ENCODE measurements at regions not wholly inside any gene's neighbourhood (a gene's known extent, or its start where the extent isn't known, plus 50 kb on each side); places are given as distances from the start of the nearest gene placed in this dataset.

DNA sequence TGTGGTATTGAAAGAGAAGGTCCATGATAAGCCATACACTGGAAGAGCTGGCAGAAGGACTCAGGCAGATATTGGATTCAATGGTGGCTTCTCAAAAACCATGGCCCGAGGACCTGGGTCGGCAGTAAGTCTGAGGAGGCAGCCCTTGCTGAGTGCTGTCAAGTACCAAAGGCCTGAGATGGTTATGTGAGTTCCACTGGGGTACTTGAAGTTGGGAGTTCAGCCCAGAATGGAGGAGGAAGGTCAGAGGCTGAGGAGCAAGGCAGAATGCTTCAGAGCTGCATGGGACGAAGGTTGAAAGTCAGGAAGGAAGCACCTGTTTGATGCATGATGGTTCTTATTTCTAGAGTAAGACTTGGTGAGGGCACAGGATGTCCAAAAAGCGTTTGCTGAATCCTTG lies 194.9 kb downstream of the DIRAS2 start:
- Histone ChIP-seq H3K4me1 (ENCODE audit: control insufficient read depth, insufficient read depth, low read length) (no peaks in the 10 kb centered on the region), H3K4me3 (ENCODE audit: low read length) (no peak overlapping the region), H3K36me3 (ENCODE audit: control insufficient read depth, insufficient read depth, low read length, severe bottlenecking) (no peaks in the 10 kb centered on the region), H3K9ac (ENCODE audit: low read length) (no peak overlapping the region), H3K9me3 (ENCODE audit: control insufficient read depth, low read length) (no peaks in the 10 kb centered on the region), H3K27me3 (replicated peaks; ENCODE audit: control insufficient read depth, insufficient read depth, low read length) (peaks cover 26% of the 10 kb centered on the region)
- no peak for DNase-seq (ENCODE audit: low read depth)

DNA sequence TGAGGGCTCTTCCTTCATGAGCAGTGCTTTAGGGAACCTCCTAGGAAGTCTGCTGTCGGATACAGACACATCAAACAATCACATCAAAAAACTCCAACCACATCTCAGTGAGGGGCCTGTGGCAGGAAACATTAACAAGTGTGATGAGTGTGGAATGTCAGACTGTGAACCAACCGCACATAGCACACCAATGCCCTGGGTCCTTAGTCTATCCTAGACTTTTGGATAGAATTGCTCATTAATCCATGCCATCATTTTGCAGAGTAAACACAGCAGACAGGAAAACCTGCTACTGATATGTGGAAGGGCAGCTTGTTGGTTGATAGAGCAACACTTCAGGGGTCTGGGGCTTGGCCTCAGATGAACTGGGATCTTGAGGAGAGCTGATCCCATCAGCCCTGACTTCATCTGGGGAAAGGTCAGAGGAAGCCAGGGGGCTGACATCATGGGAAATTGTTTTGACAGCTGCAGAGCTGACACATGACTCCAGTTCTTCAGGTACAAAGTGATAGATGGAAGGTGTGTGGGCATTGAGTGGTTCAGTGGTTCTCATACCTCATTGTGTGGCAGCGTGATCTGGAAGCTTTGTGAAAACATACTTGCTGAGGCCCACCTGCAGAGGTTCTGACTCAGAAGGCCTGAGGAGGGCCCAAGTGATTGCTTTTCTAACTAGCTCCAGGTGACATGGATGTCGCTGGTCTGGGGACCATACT lies 193.3 kb downstream of the DIRAS2 start:
- H3K9ac ChIP-seq (ENCODE audit: low read length), result no peak overlapping the region
- H3K36me3 ChIP-seq (ENCODE audit: control insufficient read depth, insufficient read depth, low read length, severe bottlenecking), result no peaks in the 10 kb centered on the region
- no peak for DNase-seq (ENCODE audit: low read depth)
- peaks cover 6% of the 10 kb centered on the region for H3K9me3 ChIP-seq (ENCODE audit: control insufficient read depth, low read length)
- H3K4me1 ChIP-seq (ENCODE audit: control insufficient read depth, insufficient read depth, low read length), result no peaks in the 10 kb centered on the region
- H3K4me3 ChIP-seq (ENCODE audit: low read length), result no peak overlapping the region
- H3K27me3 ChIP-seq (replicated peaks; ENCODE audit: control insufficient read depth, insufficient read depth, low read length), result peaks cover 17% of the 10 kb centered on the region

DNA sequence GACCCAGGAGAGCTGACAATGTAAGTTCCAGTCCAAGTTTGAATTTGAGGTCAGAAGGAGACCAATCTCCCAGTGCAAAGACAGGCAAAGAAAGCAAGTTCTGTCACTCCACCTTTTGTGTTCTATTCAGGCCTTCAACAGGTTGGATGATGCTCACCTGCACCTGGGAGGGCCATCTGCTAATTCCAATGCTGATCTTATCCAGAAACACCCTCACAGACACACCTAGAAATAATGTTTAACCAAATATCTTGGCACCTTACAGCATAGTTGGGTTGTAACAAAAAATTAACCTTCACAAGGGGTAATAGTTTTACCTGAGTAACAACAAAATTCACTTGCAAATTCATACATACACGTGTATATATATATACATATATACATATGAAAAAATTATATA lies 190.8 kb downstream of the DIRAS2 start:
- H3K27me3 ChIP-seq (replicated peaks; ENCODE audit: control insufficient read depth, insufficient read depth, low read length), result no peaks in the 10 kb centered on the region
- H3K4me1 ChIP-seq (ENCODE audit: control insufficient read depth, insufficient read depth, low read length), result no peaks in the 10 kb centered on the region
- H3K4me3 ChIP-seq (ENCODE audit: low read length), result no peak overlapping the region
- H3K9me3 ChIP-seq (ENCODE audit: control insufficient read depth, low read length), result peaks cover 16% of the 10 kb centered on the region
- no peak for DNase-seq (ENCODE audit: low read depth)
- H3K9ac ChIP-seq (ENCODE audit: low read length), result no peak overlapping the region
- H3K36me3 ChIP-seq (ENCODE audit: control insufficient read depth, insufficient read depth, low read length, severe bottlenecking), result no peaks in the 10 kb centered on the region

DNA sequence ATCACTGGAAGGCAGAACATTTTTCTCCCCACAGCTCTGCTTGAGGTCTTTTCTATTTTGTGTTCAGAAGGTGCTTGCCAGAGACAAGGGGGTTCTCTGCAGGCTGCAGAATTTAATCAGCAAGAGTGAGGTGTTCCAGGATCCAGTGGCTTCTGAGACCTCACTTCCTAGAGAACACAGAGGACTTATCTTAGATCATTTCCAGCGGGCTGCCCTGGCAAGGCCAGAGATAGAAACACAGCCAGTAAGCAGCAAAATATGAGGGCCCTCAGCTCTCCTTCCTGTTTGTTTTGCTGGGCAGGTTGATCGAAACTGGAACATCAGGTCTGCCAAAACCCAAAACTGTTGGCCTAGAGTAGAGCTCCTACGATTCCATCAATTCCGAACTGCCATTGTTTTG lies 187.3 kb downstream of the DIRAS2 start:
- no peaks in the 10 kb centered on the region for H3K27me3 ChIP-seq (replicated peaks; ENCODE audit: control insufficient read depth, insufficient read depth, low read length)
- H3K9me3 ChIP-seq (ENCODE audit: control insufficient read depth, low read length), result peaks cover 16% of the 10 kb centered on the region
- H3K4me1 ChIP-seq (ENCODE audit: control insufficient read depth, insufficient read depth, low read length), result no peaks in the 10 kb centered on the region
- no peak overlapping the region for H3K9ac ChIP-seq (ENCODE audit: low read length)
- no peak for DNase-seq (ENCODE audit: low read depth)
- H3K36me3 ChIP-seq (ENCODE audit: control insufficient read depth, insufficient read depth, low read length, severe bottlenecking), result no peaks in the 10 kb centered on the region
- H3K4me3 ChIP-seq (ENCODE audit: low read length), result no peak overlapping the region

DNA sequence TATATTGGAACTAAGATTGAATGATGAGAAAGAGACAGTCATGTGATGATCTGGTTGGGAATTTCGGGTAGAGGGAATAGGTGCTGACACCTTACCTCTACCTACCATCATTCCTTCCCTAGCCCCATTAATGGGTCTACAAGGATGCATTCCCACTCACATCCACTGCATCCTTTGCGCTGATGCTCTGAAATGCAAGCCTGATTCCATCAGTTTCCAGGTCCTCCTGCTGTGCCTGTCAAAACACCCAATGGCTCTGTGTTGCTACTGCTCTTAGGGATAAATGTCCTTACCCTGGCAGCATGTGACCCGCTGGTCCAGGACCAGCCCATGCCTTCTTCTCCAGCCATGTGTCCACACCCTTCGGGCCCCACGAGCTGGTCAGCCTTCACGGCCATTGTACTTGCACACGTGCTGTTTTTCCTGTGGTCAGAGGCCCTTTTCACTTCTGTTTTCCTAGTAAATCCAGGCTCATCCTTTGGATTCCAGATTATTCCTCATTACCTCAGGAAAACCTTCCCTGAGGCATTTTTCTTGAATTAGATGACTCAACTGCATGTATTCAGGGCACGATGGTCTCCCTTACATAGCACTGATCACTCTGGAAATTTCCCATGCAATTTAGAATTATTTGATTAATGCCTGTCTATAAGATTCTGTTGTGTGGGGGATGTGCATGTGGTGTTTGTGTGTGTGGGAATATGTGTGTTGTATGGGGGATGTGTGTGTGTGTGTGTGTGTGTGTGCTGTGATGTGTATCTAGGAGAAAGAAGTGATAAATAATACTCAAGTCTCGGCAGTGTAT lies 185.0 kb downstream of the DIRAS2 start:
- Histone ChIP-seq H3K4me3 (ENCODE audit: low read length) (no peak overlapping the region), H3K9ac (ENCODE audit: low read length) (no peak overlapping the region), H3K9me3 (ENCODE audit: control insufficient read depth, low read length) (peaks cover 16% of the 10 kb centered on the region), H3K36me3 (ENCODE audit: control insufficient read depth, insufficient read depth, low read length, severe bottlenecking) (no peaks in the 10 kb centered on the region), H3K27me3 (replicated peaks; ENCODE audit: control insufficient read depth, insufficient read depth, low read length) (no peaks in the 10 kb centered on the region), H3K4me1 (ENCODE audit: control insufficient read depth, insufficient read depth, low read length) (no peaks in the 10 kb centered on the region)
- no peak for DNase-seq (ENCODE audit: low read depth)

DNA sequence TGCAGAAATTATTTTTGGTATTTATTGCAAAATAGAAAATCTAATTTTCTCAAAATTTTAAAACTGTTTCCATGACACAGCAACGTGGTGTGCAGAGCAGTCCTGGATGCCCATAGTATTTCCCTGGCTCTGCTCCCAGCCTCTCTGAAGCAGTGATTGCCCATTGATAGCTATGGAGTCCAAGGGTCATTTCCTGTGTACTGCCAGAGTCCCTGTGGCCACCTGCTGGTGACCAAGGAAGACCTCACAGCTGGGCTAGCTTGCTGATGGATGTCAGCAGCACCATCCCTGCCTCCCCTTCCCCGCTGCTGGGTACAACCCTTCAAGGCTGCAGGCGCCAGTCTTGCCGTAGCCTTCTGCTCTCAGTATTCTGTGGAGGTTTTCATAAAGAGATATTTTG lies 184.1 kb downstream of the DIRAS2 start:
- H3K9me3 ChIP-seq (ENCODE audit: control insufficient read depth, low read length), result peaks cover 16% of the 10 kb centered on the region
- DNase-seq (ENCODE audit: low read depth), result no peak
- H3K27me3 ChIP-seq (replicated peaks; ENCODE audit: control insufficient read depth, insufficient read depth, low read length), result no peaks in the 10 kb centered on the region
- H3K9ac ChIP-seq (ENCODE audit: low read length), result no peak overlapping the region
- H3K4me3 ChIP-seq (ENCODE audit: low read length), result no peak overlapping the region
- no peaks in the 10 kb centered on the region for H3K36me3 ChIP-seq (ENCODE audit: control insufficient read depth, insufficient read depth, low read length, severe bottlenecking)
- no peaks in the 10 kb centered on the region for H3K4me1 ChIP-seq (ENCODE audit: control insufficient read depth, insufficient read depth, low read length)

DNA sequence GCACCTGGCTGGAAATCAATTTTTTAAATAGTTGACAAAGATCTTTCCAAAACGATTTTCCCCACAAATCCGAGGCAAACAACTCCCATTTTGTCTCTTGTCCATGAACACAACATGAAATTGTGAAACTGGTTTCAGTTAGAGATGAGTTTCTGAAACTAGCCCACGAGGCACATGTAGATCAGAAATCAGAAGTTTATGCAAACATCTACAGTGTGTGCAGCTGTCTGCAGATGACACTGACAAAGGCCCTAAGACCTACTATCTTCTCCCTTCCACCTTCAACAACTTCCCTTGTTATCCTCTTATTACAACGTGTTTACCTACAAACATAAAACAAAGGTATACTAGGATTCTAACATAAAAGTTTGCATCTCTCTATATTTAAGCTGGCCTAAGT lies 183.3 kb downstream of the DIRAS2 start:
- Histone ChIP-seq H3K9me3 (ENCODE audit: control insufficient read depth, low read length) (peaks cover 11% of the 10 kb centered on the region), H3K4me3 (ENCODE audit: low read length) (no peak overlapping the region), H3K4me1 (ENCODE audit: control insufficient read depth, insufficient read depth, low read length) (no peaks in the 10 kb centered on the region), H3K9ac (ENCODE audit: low read length) (no peak overlapping the region), H3K36me3 (ENCODE audit: control insufficient read depth, insufficient read depth, low read length, severe bottlenecking) (no peaks in the 10 kb centered on the region), H3K27me3 (replicated peaks; ENCODE audit: control insufficient read depth, insufficient read depth, low read length) (no peaks in the 10 kb centered on the region)
- DNase-seq (ENCODE audit: low read depth), result no peak

DNA sequence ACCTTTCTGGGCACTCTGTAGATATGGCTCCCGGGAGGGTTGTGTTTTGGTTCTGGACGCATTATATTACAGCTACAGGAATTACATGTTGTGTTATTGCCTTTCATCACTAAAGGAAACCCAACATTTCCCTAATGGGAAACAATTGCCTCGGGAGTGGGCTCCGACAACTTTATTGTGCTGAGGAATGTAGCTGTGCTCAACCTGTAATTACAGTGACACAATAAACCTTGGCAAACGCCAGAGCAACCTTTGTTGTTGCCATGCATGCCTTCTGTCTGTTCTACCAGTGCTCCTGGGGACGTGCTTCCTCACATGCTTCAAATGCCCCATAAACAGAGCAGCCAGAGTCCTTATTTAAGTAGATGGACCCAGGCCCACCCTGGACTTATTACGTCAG lies 182.4 kb downstream of the DIRAS2 start:
- no peaks in the 10 kb centered on the region for H3K4me1 ChIP-seq (ENCODE audit: control insufficient read depth, insufficient read depth, low read length)
- DNase-seq (ENCODE audit: low read depth), result no peak
- H3K9me3 ChIP-seq (ENCODE audit: control insufficient read depth, low read length), result peaks cover 4% of the 10 kb centered on the region

DNA sequence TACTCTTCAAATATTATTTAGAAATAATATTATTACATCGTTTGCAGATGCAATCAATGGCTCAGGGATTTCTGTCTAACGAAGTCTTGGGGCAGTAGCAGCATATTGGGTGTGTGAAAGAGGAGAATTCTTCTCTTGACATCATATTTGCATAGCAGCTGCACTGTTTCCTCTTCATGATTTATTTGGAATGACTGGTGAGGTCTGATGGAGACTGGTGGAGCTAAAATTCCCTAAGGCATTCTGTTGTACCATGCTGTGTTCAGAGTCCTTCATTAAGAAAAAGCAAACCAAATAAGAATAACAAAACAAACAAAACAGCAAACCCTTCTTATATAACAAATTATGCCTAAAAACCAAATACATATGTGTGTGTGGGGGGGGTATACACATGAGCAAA lies 177.6 kb downstream of the DIRAS2 start:
- Histone ChIP-seq H3K36me3 (ENCODE audit: control insufficient read depth, insufficient read depth, low read length, severe bottlenecking) (no peaks in the 10 kb centered on the region), H3K9ac (ENCODE audit: low read length) (no peak overlapping the region), H3K9me3 (ENCODE audit: control insufficient read depth, low read length) (no peaks in the 10 kb centered on the region), H3K4me3 (ENCODE audit: low read length) (no peak overlapping the region), H3K27me3 (replicated peaks; ENCODE audit: control insufficient read depth, insufficient read depth, low read length) (no peaks in the 10 kb centered on the region), H3K4me1 (ENCODE audit: control insufficient read depth, insufficient read depth, low read length) (no peaks in the 10 kb centered on the region)
- DNase-seq (ENCODE audit: low read depth), result no peak

More for the DNA sequence above, 182.4 kb downstream of the DIRAS2 start:
- no peaks in the 10 kb centered on the region for H3K36me3 ChIP-seq (ENCODE audit: control insufficient read depth, insufficient read depth, low read length, severe bottlenecking)
- no peak overlapping the region for H3K9ac ChIP-seq (ENCODE audit: low read length)
- H3K27me3 ChIP-seq (replicated peaks; ENCODE audit: control insufficient read depth, insufficient read depth, low read length), result no peaks in the 10 kb centered on the region
- no peak overlapping the region for H3K4me3 ChIP-seq (ENCODE audit: low read length)

DNA sequence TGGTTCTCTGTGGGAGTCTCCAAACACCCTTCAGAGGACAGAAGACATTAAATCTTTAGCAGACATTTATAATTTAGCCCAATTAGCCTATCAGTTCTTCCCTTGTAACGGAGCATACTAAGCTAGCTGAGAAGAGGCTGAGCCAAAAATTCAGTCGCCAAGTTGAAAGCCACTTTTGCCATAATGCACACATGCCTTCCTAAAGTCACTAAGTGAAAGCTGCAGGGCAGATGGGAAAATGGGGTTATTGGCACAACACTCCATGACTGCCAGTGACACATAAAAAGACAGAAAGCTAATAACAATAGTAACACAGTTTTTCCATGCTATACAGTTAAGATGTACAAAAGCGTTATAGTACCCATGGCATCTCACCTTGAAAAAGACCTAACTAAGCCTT lies 176.2 kb downstream of the DIRAS2 start:
- no peaks in the 10 kb centered on the region for H3K27me3 ChIP-seq (replicated peaks; ENCODE audit: control insufficient read depth, insufficient read depth, low read length)
- no peak overlapping the region for H3K4me3 ChIP-seq (ENCODE audit: low read length)
- no peaks in the 10 kb centered on the region for H3K36me3 ChIP-seq (ENCODE audit: control insufficient read depth, insufficient read depth, low read length, severe bottlenecking)
- no peaks in the 10 kb centered on the region for H3K4me1 ChIP-seq (ENCODE audit: control insufficient read depth, insufficient read depth, low read length)
- H3K9me3 ChIP-seq (ENCODE audit: control insufficient read depth, low read length), result no peaks in the 10 kb centered on the region
- DNase-seq (ENCODE audit: low read depth), result no peak
- no peak overlapping the region for H3K9ac ChIP-seq (ENCODE audit: low read length)

DNA sequence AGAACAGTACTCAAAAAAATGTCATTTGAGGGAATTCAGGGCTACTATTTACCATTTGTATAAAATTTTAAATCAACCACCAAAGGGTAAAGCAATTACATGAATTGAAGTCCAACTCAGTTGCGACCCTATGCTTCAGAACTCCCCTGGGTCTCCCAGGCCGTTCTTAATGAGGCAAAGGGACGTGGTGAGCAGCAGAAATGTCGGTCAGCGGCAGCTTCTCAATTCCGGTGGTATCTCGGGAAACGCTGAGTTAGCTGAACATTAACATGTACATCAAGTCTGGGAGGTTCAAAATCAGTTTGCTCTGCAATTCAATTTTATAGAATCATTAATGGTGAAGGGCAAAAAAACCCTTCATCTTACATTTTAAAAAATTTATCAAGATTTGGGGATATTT lies 173.2 kb downstream of the DIRAS2 start:
- Histone ChIP-seq H3K4me1 (ENCODE audit: control insufficient read depth, insufficient read depth, low read length) (no peaks in the 10 kb centered on the region), H3K36me3 (ENCODE audit: control insufficient read depth, insufficient read depth, low read length, severe bottlenecking) (no peaks in the 10 kb centered on the region), H3K9ac (ENCODE audit: low read length) (no peak overlapping the region), H3K4me3 (ENCODE audit: low read length) (no peak overlapping the region), H3K27me3 (replicated peaks; ENCODE audit: control insufficient read depth, insufficient read depth, low read length) (no peaks in the 10 kb centered on the region), H3K9me3 (ENCODE audit: control insufficient read depth, low read length) (no peaks in the 10 kb centered on the region)
- DNase-seq (ENCODE audit: low read depth), result no peak
